HCT116 (cell line): ENCODE measurements at regions not wholly inside any gene's neighbourhood (a gene's known extent, or its start where the extent isn't known, plus 50 kb on each side); places are given as distances from the start of the nearest gene placed in this dataset.

Experiments used
- ATAC-seq: fragments of 200-7000 bp; cut with Tn5 transposase; 2 replicates; pipeline ENCODE4 v1.9.1; 2020; ENCODE audit warnings: mild to moderate bottlenecking, moderate library complexity
- BruUV-seq: library from RNA; stranded (reverse); fragments of 400-500 nt; replicated peaks from 2 replicates; lab custom pipeline; 2021; lab: Mats Ljungman, UMichigan
- CTCF ChIA-PET: fragments of 300-600 bp; sonication (Branson Sonifier 250); formaldehyde crosslinking; loops from one replicate; lab custom pipeline; 2021; ENCODE audit warnings: antibody characterized with exemption; lab: Charles Lee
- POLR2A ChIA-PET: fragments of 300-600, 350-600 bp; sonication (Branson Sonifier 250); formaldehyde crosslinking; loops from one replicate; lab custom pipeline; 2021; ENCODE audit warnings: antibody characterized with exemption; lab: Charles Lee
- RAD21 ChIA-PET, 2 experiments: fragments of 300-600 bp; sonication (Branson Sonifier 250); formaldehyde crosslinking; loops; one replicate each; lab custom pipeline; 2023; ENCODE audit warnings: low total read pairs in 2 of 2; ENCODE audit not compliant: uncharacterized antibody in 2 of 2, unreplicated experiment in 2 of 2, low non-redundant PET in 1 of 2; lab: Charles Lee
- DNase-seq: peaks from one replicate; pipeline ENCODE4 v3.0.0-alpha.2; 2010; ENCODE audit warnings: low read depth, low spot score
- H2AFZ ChIP-seq: fragments of 200-600 bp; shearing (Covaris generic), sonication (generic); 2 replicates; pipeline ENCODE4 v1.6.1; 2017; ENCODE audit warnings: low read depth, mixed run types, mixed read lengths, antibody characterized with exemption, low read length; ENCODE audit not compliant: poor library complexity, severe bottlenecking
- H3K27ac ChIP-seq: 2 replicates; pipeline ENCODE4 v1.5.1; 2012; ENCODE audit warnings: low read depth, low read length
- H3K27me3 ChIP-seq: fragments of 200-600 bp; sonication (generic); 2 replicates; pipeline ENCODE4 v1.6.1; 2016; ENCODE audit warnings: mixed run types, low read length, mixed read lengths; ENCODE audit not compliant: insufficient read depth
- H3K36me3 ChIP-seq, 2 experiments: fragments of 200-500 bp in 1 of 2; fragments of 200-600 bp in 1 of 2; sonication (Bioruptor generic) in 1 of 2; sonication (generic) in 1 of 2; 2 replicates each; pipeline versions ENCODE4 v1.5.1 to v1.6.1; 2014 to 2016; ENCODE audit warnings: low read length in 2 of 2, inconsistent platforms in 1 of 2, mixed read lengths in 1 of 2, mixed run types in 1 of 2; ENCODE audit not compliant: insufficient read depth in 2 of 2, control insufficient read depth in 1 of 2
- H3K4me1 ChIP-seq, 2 experiments: fragments of 200-600 bp in 1 of 2; sonication (generic) in 1 of 2; 2 replicates each; pipeline versions ENCODE4 v1.5.1 to v1.6.1; 2012 to 2017; ENCODE audit warnings: low read length in 2 of 2, inconsistent platforms in 1 of 2, mild to moderate bottlenecking in 1 of 2, mixed read lengths in 1 of 2, mixed run types in 1 of 2, moderate library complexity in 1 of 2; ENCODE audit not compliant: insufficient read depth in 2 of 2, control insufficient read depth in 1 of 2
- H3K4me2 ChIP-seq: fragments of 200-600 bp; sonication (generic); 2 replicates; pipeline ENCODE4 v1.6.1; 2017; ENCODE audit warnings: mixed run types, low read length, mixed read lengths
- H3K4me3 ChIP-seq, 2 experiments: fragments of 200-600 bp in 1 of 2; sonication (generic) in 1 of 2; replicated peaks in 1 of 2; 2 replicates each; pipeline ENCODE4 v1.5.1; 2011 to 2016; ENCODE audit warnings: low read length in 2 of 2, control low read depth in 1 of 2, low read depth in 1 of 2, mild to moderate bottlenecking in 1 of 2, mixed read lengths in 1 of 2, mixed run types in 1 of 2
- H3K79me2 ChIP-seq: fragments of 200-600 bp; sonication (generic); 2 replicates; pipeline ENCODE4 v1.6.1; 2017; ENCODE audit warnings: mild to moderate bottlenecking, mixed run types, low read length, moderate library complexity, mixed read lengths; ENCODE audit not compliant: insufficient read depth
- H3K9ac ChIP-seq: fragments of 200-600 bp; sonication (generic); 2 replicates; pipeline ENCODE4 v1.6.1; 2016; ENCODE audit warnings: low read length, mixed read lengths
- H3K9me2 ChIP-seq: fragments of 200-600 bp; sonication (generic), shearing (Covaris generic); 2 replicates; pipeline ENCODE4 v1.6.1; 2017; ENCODE audit warnings: mixed run types, mild to moderate bottlenecking, moderate library complexity; ENCODE audit not compliant: insufficient read depth
- H3K9me3 ChIP-seq, 2 experiments: fragments of 200-500 bp in 1 of 2; fragments of 200-600 bp in 1 of 2; sonication (Bioruptor generic) in 1 of 2; sonication (generic) in 1 of 2; 2 replicates each; pipeline ENCODE4 v1.6.1; 2014 to 2017; ENCODE audit warnings: low read length in 2 of 2, mixed read lengths in 2 of 2, inconsistent platforms in 1 of 2, low read depth in 1 of 2, mild to moderate bottlenecking in 1 of 2, mixed run types in 1 of 2, moderate library complexity in 1 of 2; ENCODE audit not compliant: control insufficient read depth in 1 of 2, insufficient read depth in 1 of 2
- H4K20me1 ChIP-seq: fragments of 200-600 bp; sonication (generic), shearing (Covaris generic); 2 replicates; pipeline ENCODE4 v1.6.1; 2017; ENCODE audit warnings: mixed run types, mild to moderate bottlenecking, moderate library complexity; ENCODE audit not compliant: insufficient read depth
- CBX3 ChIP-seq: IDR thresholded peaks from 2 replicates; pipeline ENCODE4 v1.6.1; 2012; ENCODE audit warnings: low read depth
- CEBPB ChIP-seq: IDR thresholded peaks from 2 replicates; pipeline ENCODE4 v1.6.1; 2012; ENCODE audit warnings: low read depth
- CTCF ChIP-seq, 3 experiments: fragments of 200-600 bp in 1 of 3; sonication (generic) in 1 of 3; IDR thresholded peaks in 2 of 3; conservative IDR thresholded peaks in 1 of 3; 2 replicates each; pipeline ENCODE4 v1.5.1; 2012 to 2017; ENCODE audit warnings: low read depth in 2 of 3, low read length in 2 of 3, antibody characterized with exemption in 1 of 3, borderline replicate concordance in 1 of 3, control low read depth in 1 of 3, mild to moderate bottlenecking in 1 of 3, mixed read lengths in 1 of 3, mixed run types in 1 of 3, moderate library complexity in 1 of 3; ENCODE audit not compliant: insufficient read depth in 1 of 3
- EGR1 ChIP-seq: IDR thresholded peaks from 2 replicates; pipeline ENCODE4 v1.6.1; 2012; ENCODE audit warnings: low read depth
- ELF1 ChIP-seq: IDR thresholded peaks from 2 replicates; pipeline ENCODE4 v1.6.1; 2012; ENCODE audit warnings: low read depth, borderline replicate concordance
- EZH2 ChIP-seq: fragments of 200-600 bp; sonication (generic); IDR thresholded peaks from 2 replicates; pipeline ENCODE4 v1.6.1; 2017; ENCODE audit warnings: antibody characterized with exemption, mixed run types
- EZH2phosphoT487 ChIP-seq: fragments of 200-600 bp; IDR thresholded peaks from 2 replicates; pipeline ENCODE4 v1.6.1; 2018; ENCODE audit warnings: antibody characterized with exemption, borderline replicate concordance
- FOSL1 ChIP-seq: IDR thresholded peaks from 2 replicates; pipeline ENCODE4 v1.6.1; 2012; ENCODE audit warnings: low read depth
- JUND ChIP-seq: IDR thresholded peaks from 2 replicates; pipeline ENCODE4 v1.6.1; 2012
- POLR2AphosphoS5 ChIP-seq: IDR thresholded peaks from 2 replicates; pipeline ENCODE4 v1.6.1; 2011; ENCODE audit warnings: mild to moderate bottlenecking, low read depth, low read length, moderate library complexity
- RAD21 ChIP-seq: IDR thresholded peaks from 2 replicates; pipeline ENCODE4 v1.6.1; 2012; ENCODE audit warnings: low read depth, mild to moderate bottlenecking
- REST ChIP-seq: IDR thresholded peaks from 2 replicates; pipeline ENCODE4 v1.6.1; 2012; ENCODE audit warnings: low read depth
- SP1 ChIP-seq: IDR thresholded peaks from 2 replicates; pipeline ENCODE4 v1.6.1; 2012; ENCODE audit warnings: low read depth
- SRF ChIP-seq: IDR thresholded peaks from 2 replicates; pipeline ENCODE4 v1.6.1; 2012; ENCODE audit warnings: low read depth
- TCF7L2 ChIP-seq: IDR thresholded peaks from 2 replicates; pipeline ENCODE4 v1.7.0; 2011; ENCODE audit warnings: borderline replicate concordance, inconsistent platforms; ENCODE audit not compliant: insufficient read depth, insufficient read length; ENCODE audit errors: extremely low read depth
- YY1 ChIP-seq: IDR thresholded peaks from 2 replicates; pipeline ENCODE4 v1.6.1; 2011; ENCODE audit warnings: low read length, low read depth, moderate library complexity, mild to moderate bottlenecking; ENCODE audit not compliant: insufficient replicate concordance; ENCODE audit errors: extremely low read depth
- ZBTB33 ChIP-seq: IDR thresholded peaks from 2 replicates; pipeline ENCODE4 v1.6.1; 2011; ENCODE audit warnings: mild to moderate bottlenecking, low read length, moderate library complexity; ENCODE audit not compliant: insufficient replicate concordance; ENCODE audit errors: extremely low read depth
- ZNF274 ChIP-seq: fragments of 200-500 bp; sonication (Bioruptor generic); IDR thresholded peaks from 2 replicates; pipeline ENCODE4 v1.6.1; 2014; ENCODE audit warnings: mild to moderate bottlenecking, low read depth, low read length, inconsistent platforms
- intact Hi-C: fragments of 100-400 bp; cut with micrococcal nuclease; formaldehyde crosslinking; loops from 2 replicates; pipeline ENCODE4 v1.10.0; 2022

GRCh38 chr5:85010014-85010562, 625.4 kb upstream of the EDIL3 start:
- RAD21 ChIA-PET = no interaction called here

More at GRCh38 chr5:85010014-85010562, 625.4 kb upstream of the EDIL3 start:
- Histone ChIP-seq H2AFZ (no peak overlapping the region), H3K9ac (no peak overlapping the region), H3K27me3 (no peaks in the 10 kb centered on the region), H3K9me3 (no peaks in the 10 kb centered on the region), H3K9me2 (no peaks in the 10 kb centered on the region), H3K79me2 (no peaks in the 10 kb centered on the region), H3K36me3 (no peaks in the 10 kb centered on the region), H4K20me1 (no peaks in the 10 kb centered on the region), H3K4me3 (no peak overlapping the region), H3K27ac (no peak overlapping the region), H3K4me1 (no peaks in the 10 kb centered on the region), H3K4me2 (no peak overlapping the region)
- ATAC-seq = no peak
- TF ChIP-seq ZNF274 (no peak), FOSL1 (no peak), POLR2AphosphoS5 (no peak), CBX3 (no peak), ELF1 (no peak), SP1 (no peak), JUND (no peak), CEBPB (no peak), TCF7L2 (no peak), REST (no peak), SRF (no peak), EZH2phosphoT487 (no peak), RAD21 (no peak), CTCF (IDR thresholded peaks at IDR 0.05 in 2 of 3, conservative IDR thresholded peaks at IDR 0.05 in 1 of 3; ENCODE audit: borderline replicate concordance in 1 of 3, insufficient read depth in 1 of 3, low read depth in 2 of 3, low read length in 2 of 3) (no peak), EGR1 (no peak), EZH2 (no peak), ZBTB33 (no peak), YY1 (no peak)
- no TSS peak for BruUV-seq
- intact Hi-C loops = no loop called here
- ChIA-PET CTCF (no interaction called here), POLR2A (no interaction called here)
- no peak for DNase-seq
